WTC11 (cell line): ENCODE measurements at regions not wholly inside any gene's neighbourhood (a gene's known extent, or its start where the extent isn't known, plus 50 kb on each side); places are given as distances from the start of the nearest gene placed in this dataset.

Experiments
- ESRRA ChIP-seq: sonication (generic); formaldehyde crosslinking; IDR thresholded peaks from 2 replicates; pipeline ENCODE4 v1.8.1; 2022; ENCODE audit warnings: mild to moderate bottlenecking, missing genetic modification reagents, borderline replicate concordance
- OVOL2 ChIP-seq: fragments of 250-450 bp; sonication (Bioruptor Pico); IDR thresholded peaks from 2 replicates; pipeline ENCODE4 v1.9.0; 2021; ENCODE audit warnings: mild to moderate bottlenecking, borderline replicate concordance
- TF ChIP-seq, protein P1 (sequence below): fragments of 200-600 bp; IDR thresholded peaks from 2 replicates; pipeline ENCODE4 v1.8.0; 2022; ENCODE audit warnings: antibody characterized with exemption
- TF ChIP-seq, protein P2 (sequence below): sonication (generic); formaldehyde crosslinking; IDR thresholded peaks from 2 replicates; pipeline ENCODE4 v1.8.1; 2022; ENCODE audit warnings: low read depth, missing genetic modification reagents, borderline replicate concordance

DNA sequence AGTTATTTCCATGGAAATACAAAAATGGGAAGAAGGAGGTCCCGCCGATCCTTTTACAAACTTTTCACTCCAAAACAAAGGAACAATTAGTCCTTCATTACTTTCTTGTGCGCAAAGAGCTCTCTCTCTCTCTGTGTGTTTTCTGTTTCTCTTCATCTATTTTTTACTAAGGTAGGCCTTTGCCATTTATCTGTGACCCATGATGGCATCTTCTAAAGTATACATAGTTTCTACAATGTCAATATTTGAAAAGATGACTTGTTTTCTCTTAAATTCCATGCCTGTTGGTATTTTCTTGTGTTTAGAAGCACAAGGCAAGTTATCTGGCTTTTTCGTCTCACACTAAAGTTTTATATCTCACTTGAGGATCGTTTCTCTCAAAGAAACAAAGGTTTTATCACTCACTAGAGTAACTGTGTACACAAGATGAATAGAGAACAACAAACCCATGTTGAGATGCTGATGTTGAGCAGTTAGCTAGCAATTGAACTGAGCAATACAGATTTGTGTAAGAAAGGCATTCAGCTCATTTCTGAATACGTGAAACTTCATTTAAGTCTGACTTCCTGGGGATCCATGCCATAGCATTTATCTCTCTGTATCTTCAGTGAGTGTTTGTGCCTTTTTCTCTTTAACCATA, 250.3 kb downstream of the GBA3 start:
- TF ChIP-seq, protein P1, sequence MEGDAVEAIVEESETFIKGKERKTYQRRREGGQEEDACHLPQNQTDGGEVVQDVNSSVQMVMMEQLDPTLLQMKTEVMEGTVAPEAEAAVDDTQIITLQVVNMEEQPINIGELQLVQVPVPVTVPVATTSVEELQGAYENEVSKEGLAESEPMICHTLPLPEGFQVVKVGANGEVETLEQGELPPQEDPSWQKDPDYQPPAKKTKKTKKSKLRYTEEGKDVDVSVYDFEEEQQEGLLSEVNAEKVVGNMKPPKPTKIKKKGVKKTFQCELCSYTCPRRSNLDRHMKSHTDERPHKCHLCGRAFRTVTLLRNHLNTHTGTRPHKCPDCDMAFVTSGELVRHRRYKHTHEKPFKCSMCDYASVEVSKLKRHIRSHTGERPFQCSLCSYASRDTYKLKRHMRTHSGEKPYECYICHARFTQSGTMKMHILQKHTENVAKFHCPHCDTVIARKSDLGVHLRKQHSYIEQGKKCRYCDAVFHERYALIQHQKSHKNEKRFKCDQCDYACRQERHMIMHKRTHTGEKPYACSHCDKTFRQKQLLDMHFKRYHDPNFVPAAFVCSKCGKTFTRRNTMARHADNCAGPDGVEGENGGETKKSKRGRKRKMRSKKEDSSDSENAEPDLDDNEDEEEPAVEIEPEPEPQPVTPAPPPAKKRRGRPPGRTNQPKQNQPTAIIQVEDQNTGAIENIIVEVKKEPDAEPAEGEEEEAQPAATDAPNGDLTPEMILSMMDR = no peak
- TF ChIP-seq, protein P2, sequence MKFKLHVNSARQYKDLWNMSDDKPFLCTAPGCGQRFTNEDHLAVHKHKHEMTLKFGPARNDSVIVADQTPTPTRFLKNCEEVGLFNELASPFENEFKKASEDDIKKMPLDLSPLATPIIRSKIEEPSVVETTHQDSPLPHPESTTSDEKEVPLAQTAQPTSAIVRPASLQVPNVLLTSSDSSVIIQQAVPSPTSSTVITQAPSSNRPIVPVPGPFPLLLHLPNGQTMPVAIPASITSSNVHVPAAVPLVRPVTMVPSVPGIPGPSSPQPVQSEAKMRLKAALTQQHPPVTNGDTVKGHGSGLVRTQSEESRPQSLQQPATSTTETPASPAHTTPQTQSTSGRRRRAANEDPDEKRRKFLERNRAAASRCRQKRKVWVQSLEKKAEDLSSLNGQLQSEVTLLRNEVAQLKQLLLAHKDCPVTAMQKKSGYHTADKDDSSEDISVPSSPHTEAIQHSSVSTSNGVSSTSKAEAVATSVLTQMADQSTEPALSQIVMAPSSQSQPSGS (CRISPR knock-in tag) = no peak
- no peak for TF ChIP-seq OVOL2 (CRISPR knock-in tag)
- TF ChIP-seq ESRRA (CRISPR knock-in tag) = no peak
